RWPE2 (cell line): ENCODE measurements at regions not wholly inside any gene's neighbourhood (a gene's known extent, or its start where the extent isn't known, plus 50 kb on each side); places are given as distances from the start of the nearest gene placed in this dataset.
"Not testable (repeated sequence)": the region's sequence is repeated elsewhere in the genome, so short reads cannot be mapped to it uniquely, and the experiment has no call there.

Source experiments
- ATAC-seq: fragments of 200-7000 bp; cut with Tn5 transposase; 3 replicates; pipeline ENCODE4 v1.9.1; 2021; ENCODE audit warnings: low read depth
- DNase-seq: peaks from one replicate; pipeline ENCODE4 v3.0.0-alpha.2; 2020; ENCODE audit warnings: low spot score
- H3K27ac ChIP-seq: fragments of 450-650 bp; 2 replicates; pipeline ENCODE4 v1.5.1; 2017; ENCODE audit warnings: mild to moderate bottlenecking; ENCODE audit not compliant: poor library complexity, severe bottlenecking
- H3K27me3 ChIP-seq: fragments of 250-450 bp; sonication (Bioruptor Pico); 2 replicates; pipeline ENCODE4 v1.5.1; 2021; ENCODE audit warnings: mild to moderate bottlenecking, moderate library complexity; ENCODE audit not compliant: insufficient read depth, poor library complexity, severe bottlenecking
- H3K36me3 ChIP-seq: fragments of 250-450 bp; sonication (Bioruptor Pico); 2 replicates; pipeline ENCODE4 v1.5.1; 2020; ENCODE audit warnings: low read depth, mild to moderate bottlenecking, moderate library complexity
- H3K4me1 ChIP-seq: fragments of 250-450 bp; sonication (Bioruptor Pico); 2 replicates; pipeline ENCODE4 v1.5.1; 2021; ENCODE audit warnings: mild to moderate bottlenecking, moderate library complexity; ENCODE audit not compliant: insufficient read depth, poor library complexity, severe bottlenecking
- H3K4me3 ChIP-seq: fragments of 250-450 bp; sonication (Bioruptor Pico); 2 replicates; pipeline ENCODE4 v1.5.1; 2021; ENCODE audit warnings: mild to moderate bottlenecking, moderate library complexity; ENCODE audit not compliant: severe bottlenecking
- H3K9me3 ChIP-seq: fragments of 250-450 bp; sonication (Bioruptor Pico); 2 replicates; pipeline ENCODE4 v1.5.1; 2021; ENCODE audit warnings: mild to moderate bottlenecking, moderate library complexity; ENCODE audit not compliant: severe bottlenecking
- TF ChIP-seq, protein P1 (sequence below): fragments of 450-650 bp; IDR thresholded peaks from one replicate; pipeline ENCODE4 v1.5.1; 2017; ENCODE audit warnings: mild to moderate bottlenecking, moderate library complexity; ENCODE audit not compliant: poor library complexity, severe bottlenecking

DNA sequence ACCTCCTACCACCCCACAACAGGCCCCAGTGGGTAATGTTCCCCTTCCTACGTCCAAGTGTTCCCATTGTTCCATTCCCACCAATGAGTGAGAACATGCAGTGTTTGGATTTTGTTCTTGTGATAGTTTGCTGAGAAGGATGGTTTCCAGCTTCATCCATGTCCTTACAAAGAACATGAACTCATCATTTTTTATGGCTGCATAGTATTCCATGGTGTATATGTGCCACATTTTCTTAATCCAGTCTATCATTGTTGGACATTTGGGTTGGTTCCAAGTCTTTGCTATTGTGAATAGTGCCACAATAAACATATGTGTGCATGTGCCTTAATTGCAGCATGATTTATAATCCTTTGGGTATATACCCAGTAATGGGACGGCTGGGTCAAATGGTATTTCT lies 81.6 kb downstream of the P2RY10 start:
- ATAC-seq, H3K27ac ChIP-seq, H3K27me3 ChIP-seq, H3K36me3 ChIP-seq, H3K9me3 ChIP-seq, H3K4me1 ChIP-seq, DNase-seq, H3K4me3 ChIP-seq: not testable (repeated sequence)

DNA sequence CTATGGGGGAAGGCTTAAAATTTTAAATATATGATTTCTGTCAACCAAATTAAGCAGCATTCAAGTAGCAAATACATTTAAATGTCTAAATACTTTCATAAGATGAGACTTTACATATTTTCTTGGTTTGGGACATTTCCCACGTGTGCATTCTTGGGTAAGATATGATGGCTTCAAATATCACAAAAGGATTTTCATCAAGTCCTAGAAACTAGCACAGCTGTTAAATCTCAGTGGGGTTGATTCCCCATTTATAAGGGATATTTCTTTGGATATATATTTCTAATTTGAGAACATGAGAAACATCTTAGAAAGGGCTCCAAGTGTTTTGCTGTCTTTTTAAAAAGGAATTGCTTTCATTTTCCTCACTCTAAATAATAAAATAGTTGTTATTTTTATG lies 90.2 kb downstream of the P2RY10 start:
- ATAC-seq, result no peak
- no peak overlapping the region for H3K4me3 ChIP-seq
- H3K9me3 ChIP-seq, result no peaks in the 10 kb centered on the region
- H3K27ac ChIP-seq, result no peak overlapping the region
- TF ChIP-seq, protein P1, sequence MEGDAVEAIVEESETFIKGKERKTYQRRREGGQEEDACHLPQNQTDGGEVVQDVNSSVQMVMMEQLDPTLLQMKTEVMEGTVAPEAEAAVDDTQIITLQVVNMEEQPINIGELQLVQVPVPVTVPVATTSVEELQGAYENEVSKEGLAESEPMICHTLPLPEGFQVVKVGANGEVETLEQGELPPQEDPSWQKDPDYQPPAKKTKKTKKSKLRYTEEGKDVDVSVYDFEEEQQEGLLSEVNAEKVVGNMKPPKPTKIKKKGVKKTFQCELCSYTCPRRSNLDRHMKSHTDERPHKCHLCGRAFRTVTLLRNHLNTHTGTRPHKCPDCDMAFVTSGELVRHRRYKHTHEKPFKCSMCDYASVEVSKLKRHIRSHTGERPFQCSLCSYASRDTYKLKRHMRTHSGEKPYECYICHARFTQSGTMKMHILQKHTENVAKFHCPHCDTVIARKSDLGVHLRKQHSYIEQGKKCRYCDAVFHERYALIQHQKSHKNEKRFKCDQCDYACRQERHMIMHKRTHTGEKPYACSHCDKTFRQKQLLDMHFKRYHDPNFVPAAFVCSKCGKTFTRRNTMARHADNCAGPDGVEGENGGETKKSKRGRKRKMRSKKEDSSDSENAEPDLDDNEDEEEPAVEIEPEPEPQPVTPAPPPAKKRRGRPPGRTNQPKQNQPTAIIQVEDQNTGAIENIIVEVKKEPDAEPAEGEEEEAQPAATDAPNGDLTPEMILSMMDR, result no peak
- H3K4me1 ChIP-seq, result no peaks in the 10 kb centered on the region
- H3K36me3 ChIP-seq, result no peaks in the 10 kb centered on the region
- no peaks in the 10 kb centered on the region for H3K27me3 ChIP-seq
- DNase-seq, result no peak

DNA sequence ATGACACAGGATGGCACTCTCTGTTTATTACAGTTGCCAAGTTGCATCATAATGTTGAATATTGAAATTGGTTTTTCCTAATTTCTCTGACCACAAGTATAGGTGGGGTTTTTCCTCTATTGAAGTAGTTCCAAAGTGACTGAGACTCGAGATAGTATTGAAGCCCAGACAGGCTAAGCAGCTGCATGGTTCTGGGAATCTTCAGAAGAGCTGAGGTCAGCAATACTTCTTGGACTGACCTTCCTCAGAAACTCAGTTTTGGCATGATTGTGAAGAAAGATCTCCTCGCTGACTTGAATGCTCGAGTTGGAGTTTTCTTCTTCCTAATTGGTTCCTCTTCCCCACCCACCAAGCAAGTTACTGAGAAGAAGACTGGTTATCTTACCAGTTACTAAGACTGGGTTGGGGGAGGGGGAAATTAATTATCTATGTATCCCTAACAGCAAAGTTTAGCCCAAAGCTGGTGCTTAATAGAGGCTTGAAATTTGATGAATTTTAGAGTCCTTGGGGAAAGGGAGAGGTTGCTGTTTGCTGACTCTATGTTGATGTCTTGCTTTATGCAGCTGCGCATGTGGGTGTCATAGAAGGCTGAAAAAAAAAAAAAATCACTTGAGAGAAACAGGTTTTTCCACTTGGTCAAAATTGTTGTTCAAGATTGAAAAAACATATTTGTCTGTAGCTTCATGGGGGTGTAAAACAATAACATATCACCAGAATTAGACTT lies 91.1 kb downstream of the P2RY10 start:
- H3K4me1 ChIP-seq, result no peaks in the 10 kb centered on the region
- ATAC-seq (no peak), DNase-seq (no peak)
- no peaks in the 10 kb centered on the region for H3K9me3 ChIP-seq
- no peak overlapping the region for H3K27ac ChIP-seq
- H3K27me3 ChIP-seq, result no peaks in the 10 kb centered on the region
- TF ChIP-seq, protein P1, result no peak
- H3K36me3 ChIP-seq, result no peaks in the 10 kb centered on the region
- H3K4me3 ChIP-seq, result no peak overlapping the region

DNA sequence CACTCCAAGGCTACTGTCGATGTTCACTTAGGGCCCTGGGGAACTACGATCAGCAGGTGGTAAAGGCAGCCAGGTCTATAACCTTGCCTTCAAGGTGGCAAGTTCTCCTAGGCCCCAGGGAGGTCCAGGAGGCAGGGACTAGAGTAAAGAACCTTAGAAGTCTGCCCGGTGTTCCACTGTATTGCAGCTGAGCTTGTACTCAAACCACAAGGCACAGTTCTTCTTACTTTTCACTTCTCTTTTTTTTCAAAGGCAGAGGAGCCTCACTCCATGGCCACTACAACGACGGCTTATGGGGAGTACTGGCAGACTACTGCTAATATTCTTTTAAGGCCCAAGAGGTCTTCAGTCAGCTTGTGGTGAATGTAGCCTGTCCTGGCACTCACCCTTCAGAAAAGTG lies 78.8 kb upstream of the GPR174 start:
- Histone ChIP-seq H3K27me3 (no peaks in the 10 kb centered on the region), H3K4me1 (no peaks in the 10 kb centered on the region), H3K27ac (no peak overlapping the region), H3K36me3 (no peaks in the 10 kb centered on the region), H3K9me3 (no peaks in the 10 kb centered on the region), H3K4me3 (no peak overlapping the region)
- TF ChIP-seq, protein P1, result no peak
- DNase-seq (no peak), ATAC-seq (no peak)

DNA sequence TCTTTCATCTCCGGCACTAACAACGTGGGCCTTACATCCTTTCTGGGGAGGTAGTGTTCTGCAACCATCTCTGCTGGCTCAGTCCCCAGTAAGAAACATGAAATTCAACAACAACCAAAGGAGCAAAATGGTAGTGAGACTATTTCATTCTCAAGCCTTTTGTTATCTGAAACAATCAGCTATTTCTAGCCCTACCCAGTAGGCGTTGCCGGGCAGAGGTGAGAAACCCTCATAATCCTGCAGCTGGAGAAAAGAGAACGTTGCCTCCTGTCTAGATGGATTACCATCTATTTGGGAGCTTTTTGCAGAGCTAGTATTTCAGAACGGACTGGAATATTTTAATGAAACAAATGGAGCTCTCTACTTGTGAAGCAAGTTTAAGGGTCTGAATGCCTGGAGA lies 66.4 kb upstream of the GPR174 start:
- H3K9me3 ChIP-seq, result no peaks in the 10 kb centered on the region
- no peaks in the 10 kb centered on the region for H3K27me3 ChIP-seq
- no peaks in the 10 kb centered on the region for H3K36me3 ChIP-seq
- H3K4me1 ChIP-seq, result no peaks in the 10 kb centered on the region
- ATAC-seq, result no peak
- TF ChIP-seq, protein P1, result no peak
- H3K4me3 ChIP-seq, result no peak overlapping the region
- H3K27ac ChIP-seq, result no peak overlapping the region
- no peak for DNase-seq
